Esophagus (tissue), 2 donors: ENCODE measurements at regions not wholly inside any gene's neighbourhood (a gene's known extent, or its start where the extent isn't known, plus 50 kb on each side); places are given as distances from the start of the nearest gene placed in this dataset.
"Not testable (repeated sequence)": the region's sequence is repeated elsewhere in the genome, so short reads cannot be mapped to it uniquely, and the experiment has no call there.

ENCODE experiments used
- H3K27ac ChIP-seq, 2 donors: one replicate each; pipeline ENCODE4 v1.5.1; 2013; ENCODE audit warnings: low read depth in 2 of 2, mild to moderate bottlenecking in 2 of 2, inconsistent platforms in 1 of 2, low read length in 1 of 2, moderate library complexity in 1 of 2
- H3K27me3 ChIP-seq, 2 donors: one replicate each; pipeline ENCODE4 v1.6.1; 2013; ENCODE audit warnings: low read length in 2 of 2, control low read depth in 1 of 2, mild to moderate bottlenecking in 1 of 2; ENCODE audit not compliant: insufficient read depth in 2 of 2, control insufficient read depth in 1 of 2
- H3K36me3 ChIP-seq, 2 donors: one replicate each; pipeline ENCODE4 v1.6.1; 2013; ENCODE audit warnings: low read length in 1 of 2; ENCODE audit not compliant: control insufficient read depth in 2 of 2, insufficient read depth in 2 of 2
- H3K4me1 ChIP-seq, 2 donors: one replicate each; pipeline ENCODE4 v1.6.1; 2013; ENCODE audit warnings: low read length in 1 of 2; ENCODE audit not compliant: control insufficient read depth in 2 of 2, insufficient read depth in 2 of 2
- H3K4me3 ChIP-seq, 2 donors: one replicate each; pipeline ENCODE4 v1.5.1; 2013; ENCODE audit warnings: low read length in 2 of 2, mild to moderate bottlenecking in 2 of 2, low read depth in 1 of 2, moderate library complexity in 1 of 2
- H3K9me3 ChIP-seq, 2 donors: one replicate each; pipeline ENCODE4 v1.6.1; 2013; ENCODE audit warnings: mild to moderate bottlenecking in 2 of 2, low read depth in 1 of 2, low read length in 1 of 2, moderate library complexity in 1 of 2; ENCODE audit not compliant: control insufficient read depth in 2 of 2, insufficient read depth in 1 of 2
- WGBS, 2 donors: extraction: QIAGEN DNeasy Blood & Tissue Kit; methylation state at CpG; one replicate each; pipeline ENCODE4 v1.1.7; 2013; 5-methylcytosine and 5-hydroxymethylcytosine counted together
- donor health status: healthy with polysubstance abuse.
- donor health status: Bipolar disorder and iron deficiency.

- not testable (repeated sequence) for H3K27me3 ChIP-seq, H3K27ac ChIP-seq, H3K4me3 ChIP-seq, H3K9me3 ChIP-seq, H3K4me1 ChIP-seq, H3K36me3 ChIP-seq
- WGBS, 2 donors = 71 to 86% methylated on average over 4 of the region's 4 CpGs
Observed at GRCh38 chr21:31511999-31512398, 147.5 kb upstream of the SOD1 start.

- Histone ChIP-seq H3K9me3 (no peaks in the 10 kb centered on the region), H3K36me3 (no peaks in the 10 kb centered on the region), H3K4me3 (no peak overlapping the region), H3K27me3 (no peaks in the 10 kb centered on the region), H3K4me1 (peaks cover 6 to 7% of the 10 kb centered on the region in 2 donors), H3K27ac (no peak overlapping the region)
- 92 to 97% methylated on average over 7 of the region's 7 CpGs for WGBS, 2 donors
Observed at GRCh38 chr21:31511258-31511657, 148.2 kb upstream of the SOD1 start.

- H3K4me3 ChIP-seq = no peak overlapping the region
- peak overlapping the region; percentile 58 to 87 for H3K27ac ChIP-seq
- no peaks in the 10 kb centered on the region for H3K27me3 ChIP-seq
- H3K36me3 ChIP-seq = no peaks in the 10 kb centered on the region
- 37 to 43% methylated on average over 14 of the region's 14 CpGs for WGBS, 2 donors
- no peaks in the 10 kb centered on the region for H3K9me3 ChIP-seq
- peaks cover under 1 to 10% of the 10 kb centered on the region in 2 donors for H3K4me1 ChIP-seq
Observed at GRCh38 chr21:31509194-31510017, 150.1 kb upstream of the SOD1 start.

- H3K4me1 ChIP-seq = peaks cover 0 to 10% of the 10 kb centered on the region in 2 donors
- no peak overlapping the region for H3K27ac ChIP-seq
- H3K36me3 ChIP-seq = no peaks in the 10 kb centered on the region
- 76 to 79% methylated on average over 5 to 7 of the region's 7 CpGs for WGBS, 2 donors
- H3K9me3 ChIP-seq = no peaks in the 10 kb centered on the region
- no peaks in the 10 kb centered on the region for H3K27me3 ChIP-seq
- H3K4me3 ChIP-seq = no peak overlapping the region
Observed at GRCh38 chr21:31505975-31506374, 153.5 kb upstream of the SOD1 start.

GRCh38 chr21:31503939-31504338 lies 155.6 kb upstream of the SOD1 start:
- Histone ChIP-seq H3K4me3 (no peak overlapping the region), H3K9me3 (no peaks in the 10 kb centered on the region), H3K27ac (peak overlapping the region; percentile 80 to 89), H3K36me3 (no peaks in the 10 kb centered on the region), H3K27me3 (no peaks in the 10 kb centered on the region), H3K4me1 (peaks cover 0 to 2% of the 10 kb centered on the region in 2 donors)
- WGBS, 2 donors = 60 to 74% methylated on average over 3 of the region's 3 CpGs

GRCh38 chr21:31503467-31503866 lies 156.0 kb upstream of the SOD1 start:
- H3K27me3 ChIP-seq = no peaks in the 10 kb centered on the region
- 50 to 54% methylated on average over 2 of the region's 2 CpGs for WGBS, 2 donors
- peaks cover 0 to 2% of the 10 kb centered on the region in 2 donors for H3K4me1 ChIP-seq
- H3K9me3 ChIP-seq = no peaks in the 10 kb centered on the region
- no peak overlapping the region for H3K4me3 ChIP-seq
- H3K36me3 ChIP-seq = no peaks in the 10 kb centered on the region
- peak overlapping the region; percentile 88 to 89 for H3K27ac ChIP-seq

- no peaks in the 10 kb centered on the region for H3K27me3 ChIP-seq
- H3K27ac ChIP-seq = peak overlapping the region; percentile 92 to 96
- H3K4me3 ChIP-seq = no peak overlapping the region
- H3K36me3 ChIP-seq = no peaks in the 10 kb centered on the region
- peaks cover 0 to 2% of the 10 kb centered on the region in 2 donors for H3K4me1 ChIP-seq
- no peaks in the 10 kb centered on the region for H3K9me3 ChIP-seq
- WGBS, 2 donors = 50 to 69% methylated on average over 10 of the region's 10 CpGs
Observed at GRCh38 chr21:31502537-31503143, 156.9 kb upstream of the SOD1 start.

- H3K4me1 ChIP-seq = peaks cover 0 to 2% of the 10 kb centered on the region in 2 donors
- 53 to 62% methylated on average over 5 of the region's 5 CpGs for WGBS, 2 donors
- H3K27ac ChIP-seq = peak overlapping the region; percentile 92 to 96
- no peaks in the 10 kb centered on the region for H3K27me3 ChIP-seq
- no peaks in the 10 kb centered on the region for H3K36me3 ChIP-seq
- H3K4me3 ChIP-seq = no peak overlapping the region
- no peaks in the 10 kb centered on the region for H3K9me3 ChIP-seq
Observed at GRCh38 chr21:31501926-31502325, 157.6 kb upstream of the SOD1 start.

- no peaks in the 10 kb centered on the region for H3K27me3 ChIP-seq
- WGBS, 2 donors = 71 to 88% methylated on average over 7 of the region's 7 CpGs
- H3K36me3 ChIP-seq = no peaks in the 10 kb centered on the region
- peaks cover 0 to 2% of the 10 kb centered on the region in 2 donors for H3K4me1 ChIP-seq
- no peaks in the 10 kb centered on the region for H3K9me3 ChIP-seq
- H3K4me3 ChIP-seq = no peak overlapping the region
- peak overlapping the region in 1 of 2 donors; percentile 24 for H3K27ac ChIP-seq
Observed at GRCh38 chr21:31500982-31501381, 156.9 kb upstream of the TIAM1 start.
